Small intestine (tissue), 7 donors: ENCODE measurements at regions not wholly inside any gene's neighbourhood (a gene's known extent, or its start where the extent isn't known, plus 50 kb on each side); places are given as distances from the start of the nearest gene placed in this dataset.

ENCODE experiments used
- DNase-seq, 2 donors: peaks; one replicate each; pipeline versions ENCODE4 v3.0.0 to v3.0.0-alpha.2; 2013
- FAIRE-seq: peaks from 2 replicates; lab custom pipeline; 2012; peaks lifted over from hg19 to GRCh38; lab: Jason Lieb, UNC
- H3K27ac ChIP-seq, 3 donors: one replicate each; pipeline ENCODE4 v1.5.1; 2013; ENCODE audit warnings: low read length in 2 of 3, mild to moderate bottlenecking in 2 of 3, control low read depth in 1 of 3, inconsistent platforms in 1 of 3, low read depth in 1 of 3, moderate library complexity in 1 of 3
- H3K27me3 ChIP-seq, 3 donors: one replicate each; pipeline ENCODE4 v1.6.1; 2013; ENCODE audit warnings: low read length in 3 of 3, inconsistent platforms in 1 of 3; ENCODE audit not compliant: control insufficient read depth in 3 of 3, insufficient read depth in 3 of 3
- H3K36me3 ChIP-seq, 3 donors: one replicate each; pipeline ENCODE4 v1.6.1; 2013; ENCODE audit warnings: low read length in 3 of 3, inconsistent platforms in 1 of 3, low read depth in 1 of 3, mild to moderate bottlenecking in 1 of 3, moderate library complexity in 1 of 3; ENCODE audit not compliant: control insufficient read depth in 3 of 3, insufficient read depth in 2 of 3
- H3K4me1 ChIP-seq, 3 donors: one replicate each; pipeline ENCODE4 v1.6.1; 2013; ENCODE audit warnings: low read length in 2 of 3, inconsistent platforms in 1 of 3, low read depth in 1 of 3, mild to moderate bottlenecking in 1 of 3, moderate library complexity in 1 of 3; ENCODE audit not compliant: control insufficient read depth in 3 of 3, insufficient read depth in 2 of 3
- H3K4me3 ChIP-seq, 3 donors: one replicate each; pipeline ENCODE4 v1.5.1; 2013; ENCODE audit warnings: low read length in 3 of 3, control low read depth in 1 of 3, inconsistent platforms in 1 of 3, low read depth in 1 of 3, mild to moderate bottlenecking in 1 of 3, moderate library complexity in 1 of 3
- H3K9me3 ChIP-seq, 2 donors: one replicate each; pipeline ENCODE4 v1.6.1; 2013; ENCODE audit warnings: low read depth in 1 of 2, low read length in 1 of 2; ENCODE audit not compliant: control insufficient read depth in 2 of 2, insufficient read depth in 1 of 2
- WGBS, 3 donors: extraction: QIAGEN DNeasy Blood & Tissue Kit; methylation state at CpG; one replicate each; pipeline ENCODE4 v1.1.7; 2013; 5-methylcytosine and 5-hydroxymethylcytosine counted together
- donor health status: healthy with polysubstance abuse.
- donor health status: control.
- donor health status: control.
- donor health status: Bipolar disorder and iron deficiency.
- donor health status: healthy.

DNA sequence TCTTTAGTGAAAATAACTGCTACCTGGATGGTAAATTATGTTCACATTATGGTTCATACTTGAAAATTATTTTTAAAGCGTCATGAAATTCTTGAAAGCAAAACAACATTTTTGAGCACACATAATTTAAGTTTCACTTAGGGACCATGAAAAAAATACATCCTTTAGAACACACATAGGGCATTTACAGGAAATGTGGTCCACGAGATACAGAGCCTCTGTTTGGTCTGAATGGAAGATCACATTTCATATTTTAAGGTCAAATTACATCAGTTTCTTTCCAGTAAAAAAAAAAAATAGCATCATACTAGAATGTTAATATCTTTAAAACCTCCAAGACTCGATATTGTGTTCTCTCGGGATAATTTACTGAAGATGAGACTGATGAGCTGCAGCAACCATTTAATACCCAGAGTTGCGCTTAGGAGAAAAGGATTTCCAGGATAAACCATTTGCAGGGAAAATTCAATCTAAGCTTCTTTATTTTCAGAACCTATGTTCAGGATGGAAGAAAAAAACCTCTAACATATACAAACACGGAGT lies 720.7 kb downstream of the DIAPH3 start:
- Histone ChIP-seq H3K4me1 (no peaks in the 10 kb centered on the region), H3K27me3 (no peaks in the 10 kb centered on the region), H3K4me3 (no peak overlapping the region), H3K9me3 (no peaks in the 10 kb centered on the region), H3K36me3 (no peaks in the 10 kb centered on the region), H3K27ac (no peak overlapping the region)
- FAIRE-seq (no peak), DNase-seq (no peak)
- WGBS, 3 donors = 56 to 71% (median 62%) methylated on average over 6 of the region's 6 CpGs

DNA sequence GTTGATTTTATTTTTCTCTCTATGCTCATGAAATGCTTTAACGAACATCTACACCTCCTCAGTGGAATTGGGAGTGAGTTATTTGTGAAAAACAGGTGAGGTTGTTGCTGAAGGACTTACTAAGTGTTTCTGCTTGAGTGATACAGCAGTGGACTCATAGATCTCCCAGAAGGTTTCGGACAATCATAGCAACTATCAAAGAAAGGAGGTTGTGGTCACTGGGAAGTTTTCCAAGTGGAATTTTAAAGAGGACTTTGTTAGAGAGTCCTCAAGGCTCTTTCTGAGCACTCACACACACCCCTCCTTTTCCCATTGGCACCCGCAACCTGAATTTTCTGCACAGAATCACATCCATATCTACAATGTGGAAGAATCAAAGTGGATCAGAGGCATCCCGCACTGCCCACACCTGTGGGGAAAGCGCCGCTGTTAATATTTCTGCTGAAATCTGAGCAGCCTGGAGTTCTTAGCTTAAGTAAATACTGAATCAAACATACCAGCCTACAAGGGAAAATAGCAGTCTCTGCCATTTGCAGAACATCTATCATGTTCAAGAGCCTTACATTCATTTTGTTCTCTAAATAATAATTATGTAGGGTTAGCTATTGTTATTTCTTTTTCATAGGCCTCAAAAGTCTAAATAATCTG lies 719.4 kb downstream of the DIAPH3 start:
- DNase-seq (no peak), FAIRE-seq (no peak)
- Histone ChIP-seq H3K36me3 (no peaks in the 10 kb centered on the region), H3K27me3 (no peaks in the 10 kb centered on the region), H3K4me3 (no peak overlapping the region), H3K27ac (no peak overlapping the region), H3K4me1 (no peaks in the 10 kb centered on the region), H3K9me3 (no peaks in the 10 kb centered on the region)
- 72 to 78% (median 73%) methylated on average over 6 of the region's 6 CpGs for WGBS, 3 donors

DNA sequence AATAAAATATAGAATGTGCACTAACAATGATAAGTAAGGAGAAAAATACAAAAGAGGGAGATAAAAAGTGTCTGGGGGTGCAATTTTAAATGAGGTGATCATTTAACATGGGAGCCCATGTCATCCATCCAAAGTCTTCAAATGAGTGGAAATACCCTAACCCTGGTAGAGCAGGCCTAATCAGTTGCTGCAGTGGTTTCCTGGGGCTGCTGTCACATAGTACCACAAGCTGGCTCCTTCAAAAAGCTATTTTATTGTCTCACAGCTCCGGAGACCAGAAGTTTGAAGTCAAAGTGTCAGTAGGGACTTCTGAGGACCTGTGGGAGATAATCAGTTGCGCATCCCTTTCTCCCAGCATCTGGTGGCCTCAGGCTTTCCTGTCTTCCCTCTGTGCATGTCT lies 717.9 kb downstream of the DIAPH3 start:
- Histone ChIP-seq H3K4me3 (no peak overlapping the region), H3K27ac (no peak overlapping the region), H3K27me3 (no peaks in the 10 kb centered on the region), H3K4me1 (no peaks in the 10 kb centered on the region), H3K36me3 (no peaks in the 10 kb centered on the region), H3K9me3 (no peaks in the 10 kb centered on the region)
- DNase-seq (no peak), FAIRE-seq (no peak)
- 68 to 81% (median 75%) methylated on average over 2 of the region's 2 CpGs for WGBS, 3 donors

DNA sequence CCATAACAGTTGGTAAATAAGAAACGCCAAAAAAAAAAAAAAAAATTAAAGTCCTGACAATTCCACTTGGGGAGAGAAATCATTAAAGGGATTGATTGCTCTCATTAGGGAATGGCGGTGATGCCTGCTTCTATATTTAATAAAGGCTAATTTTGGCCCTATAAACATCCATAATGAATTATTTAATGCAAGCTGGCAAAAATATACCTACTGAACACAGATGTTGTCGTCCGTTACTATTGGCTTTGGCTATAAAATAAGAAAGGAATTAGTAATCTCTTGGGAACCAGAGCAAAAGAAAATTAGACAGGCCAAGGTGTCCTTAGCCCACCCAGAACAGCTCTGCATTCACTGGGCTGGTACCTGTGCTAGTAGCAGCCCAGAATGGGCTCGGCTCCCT lies 717.3 kb downstream of the DIAPH3 start:
- WGBS, 3 donors = 91 to 92% (median 91%) methylated on average over 5 of the region's 5 CpGs
- FAIRE-seq = no peak

DNA sequence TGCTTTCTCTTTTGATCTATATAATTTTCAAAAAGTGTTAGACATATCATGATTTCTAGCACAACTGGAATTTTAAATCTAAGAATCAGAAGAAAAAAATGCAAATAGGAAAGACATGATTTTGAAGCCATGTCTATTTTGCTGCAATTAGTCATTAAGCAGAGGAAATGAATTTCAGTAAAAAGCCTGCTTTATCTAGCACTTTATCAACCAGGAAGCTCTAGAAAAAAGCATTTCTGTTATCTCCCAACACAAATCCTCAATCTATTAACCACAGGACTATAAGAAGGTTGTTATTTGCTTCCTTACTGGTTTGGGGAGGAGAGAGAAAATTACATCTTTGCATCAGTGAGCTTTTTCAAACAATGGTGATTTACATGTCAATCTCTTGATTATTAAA lies 716.7 kb downstream of the DIAPH3 start:
- Histone ChIP-seq H3K36me3 (no peaks in the 10 kb centered on the region), H3K27me3 (no peaks in the 10 kb centered on the region), H3K4me1 (no peaks in the 10 kb centered on the region), H3K4me3 (no peak overlapping the region), H3K9me3 (no peaks in the 10 kb centered on the region), H3K27ac (no peak overlapping the region)
- no peak for DNase-seq
- peak; percentile 19 for FAIRE-seq

More for the DNA sequence above, 717.3 kb downstream of the DIAPH3 start:
- Histone ChIP-seq H3K27ac (no peak overlapping the region), H3K27me3 (no peaks in the 10 kb centered on the region), H3K36me3 (no peaks in the 10 kb centered on the region), H3K4me1 (no peaks in the 10 kb centered on the region), H3K9me3 (no peaks in the 10 kb centered on the region), H3K4me3 (no peak overlapping the region)
- no peak for DNase-seq

DNA sequence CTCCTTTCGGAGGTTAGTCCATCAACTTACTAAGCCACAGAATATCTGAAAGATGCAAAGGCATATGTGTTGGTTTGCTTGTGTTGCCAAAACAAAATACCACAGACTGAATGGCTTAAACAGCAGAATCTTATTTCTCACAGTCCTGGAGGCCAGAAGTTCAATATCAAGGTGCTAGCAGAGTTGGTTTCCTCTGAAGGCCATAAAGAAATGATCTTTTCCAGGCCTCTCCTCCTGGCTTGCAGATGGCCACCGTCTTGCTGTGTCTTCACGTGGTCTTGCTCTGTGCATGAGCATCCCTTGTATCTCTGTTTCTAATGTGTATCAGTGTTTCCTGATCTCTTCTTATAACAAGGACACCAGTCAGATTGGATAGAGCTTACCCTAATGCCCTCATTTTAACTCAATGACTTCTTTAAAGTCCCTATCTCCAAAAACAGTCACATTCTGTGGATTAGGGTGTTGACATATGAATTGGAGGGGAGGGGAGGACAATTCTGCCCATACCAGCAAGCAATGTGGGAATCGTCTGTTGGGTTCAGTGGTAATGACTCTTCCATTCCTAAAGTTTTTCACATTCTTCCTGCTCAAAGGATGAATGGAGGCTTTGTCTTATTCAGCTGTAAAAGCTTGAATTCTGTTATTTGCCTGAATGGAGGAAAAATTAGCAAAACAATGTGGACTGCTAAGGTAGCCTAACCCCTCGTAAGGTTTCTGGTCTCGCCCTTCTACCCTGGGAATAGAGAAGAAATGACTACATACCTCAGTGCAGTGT lies 715.7 kb downstream of the DIAPH3 start:
- 86% methylated on average over 6 of the region's 6 CpGs for WGBS, 3 donors
- no peak for FAIRE-seq
- DNase-seq = no peak
- Histone ChIP-seq H3K9me3 (no peaks in the 10 kb centered on the region), H3K36me3 (no peaks in the 10 kb centered on the region), H3K27ac (no peak overlapping the region), H3K27me3 (no peaks in the 10 kb centered on the region), H3K4me1 (no peaks in the 10 kb centered on the region), H3K4me3 (no peak overlapping the region)

DNA sequence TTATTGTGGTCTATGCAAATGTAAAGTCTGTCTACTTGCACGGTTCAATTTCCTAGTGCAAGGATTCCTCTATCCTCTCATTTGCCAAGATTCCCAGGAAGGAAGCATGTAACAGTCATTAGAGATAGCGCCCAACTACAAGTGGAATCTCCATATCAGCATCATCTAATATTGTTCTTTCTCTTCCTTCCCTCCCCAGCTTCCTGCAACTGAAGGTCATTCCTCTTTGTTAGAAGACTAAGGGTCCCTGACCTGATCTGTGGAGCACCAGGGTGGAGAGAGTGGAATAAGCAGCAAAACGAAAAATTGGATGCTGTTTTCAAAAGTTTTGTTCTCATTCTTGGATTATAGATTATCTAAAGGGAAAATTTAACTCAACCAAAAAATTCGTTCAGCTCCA lies 714.0 kb downstream of the DIAPH3 start:
- DNase-seq = no peak
- FAIRE-seq = no peak
- Histone ChIP-seq H3K4me3 (no peak overlapping the region), H3K9me3 (no peaks in the 10 kb centered on the region), H3K4me1 (no peaks in the 10 kb centered on the region), H3K36me3 (no peaks in the 10 kb centered on the region), H3K27me3 (no peaks in the 10 kb centered on the region), H3K27ac (no peak overlapping the region)
- 53 to 68% (median 60%) methylated on average over 4 of the region's 4 CpGs for WGBS, 3 donors

DNA sequence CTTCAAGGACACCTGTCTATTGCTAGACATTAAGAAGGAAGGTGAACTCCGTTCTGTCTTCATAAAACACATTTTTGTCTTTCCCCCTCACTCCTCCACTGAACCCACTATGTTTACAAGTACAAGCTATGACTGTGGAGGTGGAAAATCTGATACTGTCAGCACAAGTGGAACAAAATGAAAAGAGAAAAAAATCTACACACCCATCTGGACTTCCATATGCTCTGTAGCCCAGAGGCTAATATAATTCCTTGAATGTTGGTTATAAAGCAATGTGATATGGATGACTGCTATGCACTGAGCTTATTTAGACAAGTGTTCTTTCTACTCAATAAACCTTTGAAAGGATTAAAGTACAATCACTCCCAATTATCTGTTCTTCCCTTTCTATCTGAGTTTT lies 713.5 kb downstream of the DIAPH3 start:
- DNase-seq = no peak
- Histone ChIP-seq H3K27ac (no peak overlapping the region), H3K9me3 (no peaks in the 10 kb centered on the region), H3K27me3 (no peaks in the 10 kb centered on the region), H3K36me3 (no peaks in the 10 kb centered on the region), H3K4me3 (no peak overlapping the region), H3K4me1 (no peaks in the 10 kb centered on the region)
- FAIRE-seq = no peak
- WGBS, 3 donors = 75 to 83% (median 78%) methylated on average over 1 of the region's 1 CpG
